IMR-90 (cell line): ENCODE measurements at regions not wholly inside any gene's neighbourhood (a gene's known extent, or its start where the extent isn't known, plus 50 kb on each side); places are given as distances from the start of the nearest gene placed in this dataset.

ENCODE experiments used
- FOS ChIP-seq: fragments of 150-350 bp; IDR thresholded peaks from 2 replicates; pipeline ENCODE4 v1.6.1; 2016; ENCODE audit warnings: low read depth, low read length
- MAZ ChIP-seq: IDR thresholded peaks from 2 replicates; pipeline ENCODE4 v1.6.1; 2012; ENCODE audit warnings: low read depth, mild to moderate bottlenecking, low read length, improper control_type of control experiment, moderate library complexity, borderline replicate concordance
- MXI1 ChIP-seq: IDR thresholded peaks from 2 replicates; pipeline ENCODE4 v1.6.1; 2012; ENCODE audit warnings: low read depth, mild to moderate bottlenecking, low read length, moderate library complexity, borderline replicate concordance
- POLR2A ChIP-seq: IDR thresholded peaks from 2 replicates; pipeline ENCODE4 v1.6.1; 2012; ENCODE audit warnings: mild to moderate bottlenecking, low read depth, low read length
- RAD21 ChIP-seq: IDR thresholded peaks from 2 replicates; pipeline ENCODE4 v1.6.1; 2012; ENCODE audit warnings: low read length, improper control_type of control experiment
- RFX5 ChIP-seq: IDR thresholded peaks from 2 replicates; pipeline ENCODE4 v1.8.0; 2012; ENCODE audit warnings: low read depth, mild to moderate bottlenecking, low read length, moderate library complexity
- TF ChIP-seq, protein P1 (sequence below): conservative IDR thresholded peaks from 2 replicates; pipeline ENCODE4 v1.5.1; 2012; ENCODE audit warnings: mild to moderate bottlenecking, low read depth, low read length, improper control_type of control experiment
- TF ChIP-seq, protein P2 (sequence below): fragments of 150-350 bp; IDR thresholded peaks from 2 replicates; pipeline ENCODE4 v1.6.1; 2017; ENCODE audit warnings: mild to moderate bottlenecking, antibody characterized with exemption, low read length, low read depth

DNA sequence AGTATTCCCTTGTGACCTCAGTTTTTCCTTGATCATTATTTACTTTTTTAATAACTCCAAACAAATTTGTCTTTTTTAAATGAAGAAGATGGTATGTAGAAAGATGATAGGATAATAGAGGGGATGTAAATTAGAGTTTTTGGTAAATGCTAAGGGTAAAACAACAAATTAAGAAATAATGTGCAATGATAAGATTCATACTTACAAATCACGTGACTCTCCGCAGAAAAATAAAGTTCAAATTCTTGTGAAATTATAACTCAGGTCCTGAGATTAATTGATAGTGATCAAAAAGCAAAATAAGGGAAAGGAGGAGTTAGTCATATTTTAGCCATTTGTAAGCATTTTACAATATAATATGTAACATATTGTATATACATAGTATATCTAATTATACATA lies 304.1 kb upstream of the KCNH7 start:
- TF ChIP-seq, protein P1, sequence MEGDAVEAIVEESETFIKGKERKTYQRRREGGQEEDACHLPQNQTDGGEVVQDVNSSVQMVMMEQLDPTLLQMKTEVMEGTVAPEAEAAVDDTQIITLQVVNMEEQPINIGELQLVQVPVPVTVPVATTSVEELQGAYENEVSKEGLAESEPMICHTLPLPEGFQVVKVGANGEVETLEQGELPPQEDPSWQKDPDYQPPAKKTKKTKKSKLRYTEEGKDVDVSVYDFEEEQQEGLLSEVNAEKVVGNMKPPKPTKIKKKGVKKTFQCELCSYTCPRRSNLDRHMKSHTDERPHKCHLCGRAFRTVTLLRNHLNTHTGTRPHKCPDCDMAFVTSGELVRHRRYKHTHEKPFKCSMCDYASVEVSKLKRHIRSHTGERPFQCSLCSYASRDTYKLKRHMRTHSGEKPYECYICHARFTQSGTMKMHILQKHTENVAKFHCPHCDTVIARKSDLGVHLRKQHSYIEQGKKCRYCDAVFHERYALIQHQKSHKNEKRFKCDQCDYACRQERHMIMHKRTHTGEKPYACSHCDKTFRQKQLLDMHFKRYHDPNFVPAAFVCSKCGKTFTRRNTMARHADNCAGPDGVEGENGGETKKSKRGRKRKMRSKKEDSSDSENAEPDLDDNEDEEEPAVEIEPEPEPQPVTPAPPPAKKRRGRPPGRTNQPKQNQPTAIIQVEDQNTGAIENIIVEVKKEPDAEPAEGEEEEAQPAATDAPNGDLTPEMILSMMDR: no peak
- TF ChIP-seq RFX5: no peak
- no peak for TF ChIP-seq MAZ
- TF ChIP-seq, protein P2, sequence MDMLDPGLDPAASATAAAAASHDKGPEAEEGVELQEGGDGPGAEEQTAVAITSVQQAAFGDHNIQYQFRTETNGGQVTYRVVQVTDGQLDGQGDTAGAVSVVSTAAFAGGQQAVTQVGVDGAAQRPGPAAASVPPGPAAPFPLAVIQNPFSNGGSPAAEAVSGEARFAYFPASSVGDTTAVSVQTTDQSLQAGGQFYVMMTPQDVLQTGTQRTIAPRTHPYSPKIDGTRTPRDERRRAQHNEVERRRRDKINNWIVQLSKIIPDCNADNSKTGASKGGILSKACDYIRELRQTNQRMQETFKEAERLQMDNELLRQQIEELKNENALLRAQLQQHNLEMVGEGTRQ: no peak
- TF ChIP-seq FOS: no peak
- TF ChIP-seq MXI1: no peak
- TF ChIP-seq POLR2A: no peak
- no peak for TF ChIP-seq RAD21
